HCT116 (cell line): ENCODE measurements at regions not wholly inside any gene's neighbourhood (a gene's known extent, or its start where the extent isn't known, plus 50 kb on each side); places are given as distances from the start of the nearest gene placed in this dataset.

Source experiments
- ATAC-seq: fragments of 200-7000 bp; cut with Tn5 transposase; 2 replicates; pipeline ENCODE4 v1.9.1; 2020; ENCODE audit warnings: mild to moderate bottlenecking, moderate library complexity
- BruUV-seq: library from RNA; stranded (reverse); fragments of 400-500 nt; replicated peaks from 2 replicates; lab custom pipeline; 2021; lab: Mats Ljungman, UMichigan
- CTCF ChIA-PET: fragments of 300-600 bp; sonication (Branson Sonifier 250); formaldehyde crosslinking; loops from one replicate; lab custom pipeline; 2021; ENCODE audit warnings: antibody characterized with exemption; lab: Charles Lee
- POLR2A ChIA-PET: fragments of 300-600, 350-600 bp; sonication (Branson Sonifier 250); formaldehyde crosslinking; loops from one replicate; lab custom pipeline; 2021; ENCODE audit warnings: antibody characterized with exemption; lab: Charles Lee
- RAD21 ChIA-PET, 2 experiments: fragments of 300-600 bp; sonication (Branson Sonifier 250); formaldehyde crosslinking; loops; one replicate each; lab custom pipeline; 2023; ENCODE audit warnings: low total read pairs in 2 of 2; ENCODE audit not compliant: uncharacterized antibody in 2 of 2, unreplicated experiment in 2 of 2, low non-redundant PET in 1 of 2; lab: Charles Lee
- DNase-seq: peaks from one replicate; pipeline ENCODE4 v3.0.0-alpha.2; 2010; ENCODE audit warnings: low read depth, low spot score
- H2AFZ ChIP-seq: fragments of 200-600 bp; shearing (Covaris generic), sonication (generic); 2 replicates; pipeline ENCODE4 v1.6.1; 2017; ENCODE audit warnings: low read depth, mixed run types, mixed read lengths, antibody characterized with exemption, low read length; ENCODE audit not compliant: poor library complexity, severe bottlenecking
- H3K27ac ChIP-seq: 2 replicates; pipeline ENCODE4 v1.5.1; 2012; ENCODE audit warnings: low read depth, low read length
- H3K27me3 ChIP-seq: fragments of 200-600 bp; sonication (generic); 2 replicates; pipeline ENCODE4 v1.6.1; 2016; ENCODE audit warnings: mixed run types, low read length, mixed read lengths; ENCODE audit not compliant: insufficient read depth
- H3K36me3 ChIP-seq, 2 experiments: fragments of 200-500 bp in 1 of 2; fragments of 200-600 bp in 1 of 2; sonication (Bioruptor generic) in 1 of 2; sonication (generic) in 1 of 2; 2 replicates each; pipeline versions ENCODE4 v1.5.1 to v1.6.1; 2014 to 2016; ENCODE audit warnings: low read length in 2 of 2, inconsistent platforms in 1 of 2, mixed read lengths in 1 of 2, mixed run types in 1 of 2; ENCODE audit not compliant: insufficient read depth in 2 of 2, control insufficient read depth in 1 of 2
- H3K4me1 ChIP-seq, 2 experiments: fragments of 200-600 bp in 1 of 2; sonication (generic) in 1 of 2; 2 replicates each; pipeline versions ENCODE4 v1.5.1 to v1.6.1; 2012 to 2017; ENCODE audit warnings: low read length in 2 of 2, inconsistent platforms in 1 of 2, mild to moderate bottlenecking in 1 of 2, mixed read lengths in 1 of 2, mixed run types in 1 of 2, moderate library complexity in 1 of 2; ENCODE audit not compliant: insufficient read depth in 2 of 2, control insufficient read depth in 1 of 2
- H3K4me2 ChIP-seq: fragments of 200-600 bp; sonication (generic); 2 replicates; pipeline ENCODE4 v1.6.1; 2017; ENCODE audit warnings: mixed run types, low read length, mixed read lengths
- H3K4me3 ChIP-seq, 2 experiments: fragments of 200-600 bp in 1 of 2; sonication (generic) in 1 of 2; replicated peaks in 1 of 2; 2 replicates each; pipeline ENCODE4 v1.5.1; 2011 to 2016; ENCODE audit warnings: low read length in 2 of 2, control low read depth in 1 of 2, low read depth in 1 of 2, mild to moderate bottlenecking in 1 of 2, mixed read lengths in 1 of 2, mixed run types in 1 of 2
- H3K79me2 ChIP-seq: fragments of 200-600 bp; sonication (generic); 2 replicates; pipeline ENCODE4 v1.6.1; 2017; ENCODE audit warnings: mild to moderate bottlenecking, mixed run types, low read length, moderate library complexity, mixed read lengths; ENCODE audit not compliant: insufficient read depth
- H3K9ac ChIP-seq: fragments of 200-600 bp; sonication (generic); 2 replicates; pipeline ENCODE4 v1.6.1; 2016; ENCODE audit warnings: low read length, mixed read lengths
- H3K9me2 ChIP-seq: fragments of 200-600 bp; sonication (generic), shearing (Covaris generic); 2 replicates; pipeline ENCODE4 v1.6.1; 2017; ENCODE audit warnings: mixed run types, mild to moderate bottlenecking, moderate library complexity; ENCODE audit not compliant: insufficient read depth
- H3K9me3 ChIP-seq, 2 experiments: fragments of 200-500 bp in 1 of 2; fragments of 200-600 bp in 1 of 2; sonication (Bioruptor generic) in 1 of 2; sonication (generic) in 1 of 2; 2 replicates each; pipeline ENCODE4 v1.6.1; 2014 to 2017; ENCODE audit warnings: low read length in 2 of 2, mixed read lengths in 2 of 2, inconsistent platforms in 1 of 2, low read depth in 1 of 2, mild to moderate bottlenecking in 1 of 2, mixed run types in 1 of 2, moderate library complexity in 1 of 2; ENCODE audit not compliant: control insufficient read depth in 1 of 2, insufficient read depth in 1 of 2
- H4K20me1 ChIP-seq: fragments of 200-600 bp; sonication (generic), shearing (Covaris generic); 2 replicates; pipeline ENCODE4 v1.6.1; 2017; ENCODE audit warnings: mixed run types, mild to moderate bottlenecking, moderate library complexity; ENCODE audit not compliant: insufficient read depth
- CEBPB ChIP-seq: IDR thresholded peaks from 2 replicates; pipeline ENCODE4 v1.6.1; 2012; ENCODE audit warnings: low read depth
- EGR1 ChIP-seq: IDR thresholded peaks from 2 replicates; pipeline ENCODE4 v1.6.1; 2012; ENCODE audit warnings: low read depth
- ELF1 ChIP-seq: IDR thresholded peaks from 2 replicates; pipeline ENCODE4 v1.6.1; 2012; ENCODE audit warnings: low read depth, borderline replicate concordance
- EZH2phosphoT487 ChIP-seq: fragments of 200-600 bp; IDR thresholded peaks from 2 replicates; pipeline ENCODE4 v1.6.1; 2018; ENCODE audit warnings: antibody characterized with exemption, borderline replicate concordance
- FOSL1 ChIP-seq: IDR thresholded peaks from 2 replicates; pipeline ENCODE4 v1.6.1; 2012; ENCODE audit warnings: low read depth
- JUND ChIP-seq: IDR thresholded peaks from 2 replicates; pipeline ENCODE4 v1.6.1; 2012
- POLR2A ChIP-seq: IDR thresholded peaks from 2 replicates; pipeline ENCODE4 v1.7.0; 2011; ENCODE audit warnings: borderline replicate concordance; ENCODE audit not compliant: insufficient read depth, insufficient read length; ENCODE audit errors: extremely low read depth
- POLR2AphosphoS5 ChIP-seq: IDR thresholded peaks from 2 replicates; pipeline ENCODE4 v1.6.1; 2011; ENCODE audit warnings: mild to moderate bottlenecking, low read depth, low read length, moderate library complexity
- RAD21 ChIP-seq: IDR thresholded peaks from 2 replicates; pipeline ENCODE4 v1.6.1; 2012; ENCODE audit warnings: low read depth, mild to moderate bottlenecking
- SIN3A ChIP-seq: IDR thresholded peaks from 2 replicates; pipeline ENCODE4 v1.6.1; 2012; ENCODE audit warnings: low read depth
- SP1 ChIP-seq: IDR thresholded peaks from 2 replicates; pipeline ENCODE4 v1.6.1; 2012; ENCODE audit warnings: low read depth
- SRF ChIP-seq: IDR thresholded peaks from 2 replicates; pipeline ENCODE4 v1.6.1; 2012; ENCODE audit warnings: low read depth
- TCF7L2 ChIP-seq: IDR thresholded peaks from 2 replicates; pipeline ENCODE4 v1.7.0; 2011; ENCODE audit warnings: borderline replicate concordance, inconsistent platforms; ENCODE audit not compliant: insufficient read depth, insufficient read length; ENCODE audit errors: extremely low read depth
- YY1 ChIP-seq: IDR thresholded peaks from 2 replicates; pipeline ENCODE4 v1.6.1; 2011; ENCODE audit warnings: low read length, low read depth, moderate library complexity, mild to moderate bottlenecking; ENCODE audit not compliant: insufficient replicate concordance; ENCODE audit errors: extremely low read depth
- intact Hi-C: fragments of 100-400 bp; cut with micrococcal nuclease; formaldehyde crosslinking; loops from 2 replicates; pipeline ENCODE4 v1.10.0; 2022
- TF ChIP-seq, protein P1 (sequence below), 3 experiments: fragments of 200-600 bp in 1 of 3; sonication (generic) in 1 of 3; IDR thresholded peaks in 2 of 3; conservative IDR thresholded peaks in 1 of 3; 2 replicates each; pipeline ENCODE4 v1.5.1; 2012 to 2017; ENCODE audit warnings: low read depth in 2 of 3, low read length in 2 of 3, antibody characterized with exemption in 1 of 3, borderline replicate concordance in 1 of 3, control low read depth in 1 of 3, mild to moderate bottlenecking in 1 of 3, mixed read lengths in 1 of 3, mixed run types in 1 of 3, moderate library complexity in 1 of 3; ENCODE audit not compliant: insufficient read depth in 1 of 3
- TF ChIP-seq, protein P2 (sequence below): IDR thresholded peaks from 2 replicates; pipeline ENCODE4 v1.6.1; 2012
- TF ChIP-seq, protein P3 (sequence below): IDR thresholded peaks from 2 replicates; pipeline ENCODE4 v1.6.1; 2012; ENCODE audit warnings: low read depth
- TF ChIP-seq, protein P4 (sequence below): IDR thresholded peaks from 2 replicates; pipeline ENCODE4 v1.6.1; 2012
- TF ChIP-seq, protein P5 (sequence below): IDR thresholded peaks from 2 replicates; pipeline ENCODE4 v1.6.1; 2011; ENCODE audit warnings: mild to moderate bottlenecking, low read length, moderate library complexity; ENCODE audit not compliant: insufficient replicate concordance; ENCODE audit errors: extremely low read depth

DNA sequence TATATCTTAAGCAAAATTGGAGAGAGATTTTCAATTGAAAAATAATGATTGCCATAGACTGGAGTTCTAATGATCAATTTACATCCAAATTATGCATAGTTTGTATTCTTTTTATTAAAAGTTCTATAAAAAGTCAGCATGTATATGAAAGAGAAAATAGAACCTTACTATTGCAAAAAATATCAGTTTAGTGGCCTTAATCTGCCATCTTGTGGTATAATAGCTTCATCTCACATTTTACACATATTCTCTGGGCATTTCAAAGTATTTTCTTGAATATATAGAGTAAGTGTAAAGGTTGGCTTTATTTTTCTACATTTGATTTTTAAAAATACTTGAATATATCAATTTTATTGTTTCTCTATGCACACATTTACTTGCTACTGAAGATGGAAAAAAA lies 1858.6 kb upstream of the CDH9 start:
- no peak overlapping the region for H3K4me2 ChIP-seq
- TF ChIP-seq, protein P1, sequence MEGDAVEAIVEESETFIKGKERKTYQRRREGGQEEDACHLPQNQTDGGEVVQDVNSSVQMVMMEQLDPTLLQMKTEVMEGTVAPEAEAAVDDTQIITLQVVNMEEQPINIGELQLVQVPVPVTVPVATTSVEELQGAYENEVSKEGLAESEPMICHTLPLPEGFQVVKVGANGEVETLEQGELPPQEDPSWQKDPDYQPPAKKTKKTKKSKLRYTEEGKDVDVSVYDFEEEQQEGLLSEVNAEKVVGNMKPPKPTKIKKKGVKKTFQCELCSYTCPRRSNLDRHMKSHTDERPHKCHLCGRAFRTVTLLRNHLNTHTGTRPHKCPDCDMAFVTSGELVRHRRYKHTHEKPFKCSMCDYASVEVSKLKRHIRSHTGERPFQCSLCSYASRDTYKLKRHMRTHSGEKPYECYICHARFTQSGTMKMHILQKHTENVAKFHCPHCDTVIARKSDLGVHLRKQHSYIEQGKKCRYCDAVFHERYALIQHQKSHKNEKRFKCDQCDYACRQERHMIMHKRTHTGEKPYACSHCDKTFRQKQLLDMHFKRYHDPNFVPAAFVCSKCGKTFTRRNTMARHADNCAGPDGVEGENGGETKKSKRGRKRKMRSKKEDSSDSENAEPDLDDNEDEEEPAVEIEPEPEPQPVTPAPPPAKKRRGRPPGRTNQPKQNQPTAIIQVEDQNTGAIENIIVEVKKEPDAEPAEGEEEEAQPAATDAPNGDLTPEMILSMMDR (IDR thresholded peaks at IDR 0.05 in 2 of 3, conservative IDR thresholded peaks at IDR 0.05 in 1 of 3; ENCODE audit: borderline replicate concordance in 1 of 3, insufficient read depth in 1 of 3, low read depth in 2 of 3, low read length in 2 of 3), result no peak
- TF ChIP-seq, protein P2, sequence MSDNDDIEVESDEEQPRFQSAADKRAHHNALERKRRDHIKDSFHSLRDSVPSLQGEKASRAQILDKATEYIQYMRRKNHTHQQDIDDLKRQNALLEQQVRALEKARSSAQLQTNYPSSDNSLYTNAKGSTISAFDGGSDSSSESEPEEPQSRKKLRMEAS, result no peak
- no peak for TF ChIP-seq POLR2AphosphoS5
- TF ChIP-seq, protein P3, sequence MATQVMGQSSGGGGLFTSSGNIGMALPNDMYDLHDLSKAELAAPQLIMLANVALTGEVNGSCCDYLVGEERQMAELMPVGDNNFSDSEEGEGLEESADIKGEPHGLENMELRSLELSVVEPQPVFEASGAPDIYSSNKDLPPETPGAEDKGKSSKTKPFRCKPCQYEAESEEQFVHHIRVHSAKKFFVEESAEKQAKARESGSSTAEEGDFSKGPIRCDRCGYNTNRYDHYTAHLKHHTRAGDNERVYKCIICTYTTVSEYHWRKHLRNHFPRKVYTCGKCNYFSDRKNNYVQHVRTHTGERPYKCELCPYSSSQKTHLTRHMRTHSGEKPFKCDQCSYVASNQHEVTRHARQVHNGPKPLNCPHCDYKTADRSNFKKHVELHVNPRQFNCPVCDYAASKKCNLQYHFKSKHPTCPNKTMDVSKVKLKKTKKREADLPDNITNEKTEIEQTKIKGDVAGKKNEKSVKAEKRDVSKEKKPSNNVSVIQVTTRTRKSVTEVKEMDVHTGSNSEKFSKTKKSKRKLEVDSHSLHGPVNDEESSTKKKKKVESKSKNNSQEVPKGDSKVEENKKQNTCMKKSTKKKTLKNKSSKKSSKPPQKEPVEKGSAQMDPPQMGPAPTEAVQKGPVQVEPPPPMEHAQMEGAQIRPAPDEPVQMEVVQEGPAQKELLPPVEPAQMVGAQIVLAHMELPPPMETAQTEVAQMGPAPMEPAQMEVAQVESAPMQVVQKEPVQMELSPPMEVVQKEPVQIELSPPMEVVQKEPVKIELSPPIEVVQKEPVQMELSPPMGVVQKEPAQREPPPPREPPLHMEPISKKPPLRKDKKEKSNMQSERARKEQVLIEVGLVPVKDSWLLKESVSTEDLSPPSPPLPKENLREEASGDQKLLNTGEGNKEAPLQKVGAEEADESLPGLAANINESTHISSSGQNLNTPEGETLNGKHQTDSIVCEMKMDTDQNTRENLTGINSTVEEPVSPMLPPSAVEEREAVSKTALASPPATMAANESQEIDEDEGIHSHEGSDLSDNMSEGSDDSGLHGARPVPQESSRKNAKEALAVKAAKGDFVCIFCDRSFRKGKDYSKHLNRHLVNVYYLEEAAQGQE, result no peak
- TF ChIP-seq POLR2A, result no peak
- no peak for TF ChIP-seq CEBPB
- no peak for TF ChIP-seq SP1
- TF ChIP-seq, protein P4, sequence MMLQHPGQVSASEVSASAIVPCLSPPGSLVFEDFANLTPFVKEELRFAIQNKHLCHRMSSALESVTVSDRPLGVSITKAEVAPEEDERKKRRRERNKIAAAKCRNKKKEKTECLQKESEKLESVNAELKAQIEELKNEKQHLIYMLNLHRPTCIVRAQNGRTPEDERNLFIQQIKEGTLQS, result no peak
- no peak for TF ChIP-seq ELF1
- no peak for TF ChIP-seq EZH2phosphoT487
- TF ChIP-seq EGR1, result no peak
- TF ChIP-seq SRF, result no peak
- no peak for TF ChIP-seq TCF7L2
- no peak for TF ChIP-seq YY1
- no peak for TF ChIP-seq FOSL1
- no peak for TF ChIP-seq SIN3A
- TF ChIP-seq RAD21, result no peak
- TF ChIP-seq, protein P5, sequence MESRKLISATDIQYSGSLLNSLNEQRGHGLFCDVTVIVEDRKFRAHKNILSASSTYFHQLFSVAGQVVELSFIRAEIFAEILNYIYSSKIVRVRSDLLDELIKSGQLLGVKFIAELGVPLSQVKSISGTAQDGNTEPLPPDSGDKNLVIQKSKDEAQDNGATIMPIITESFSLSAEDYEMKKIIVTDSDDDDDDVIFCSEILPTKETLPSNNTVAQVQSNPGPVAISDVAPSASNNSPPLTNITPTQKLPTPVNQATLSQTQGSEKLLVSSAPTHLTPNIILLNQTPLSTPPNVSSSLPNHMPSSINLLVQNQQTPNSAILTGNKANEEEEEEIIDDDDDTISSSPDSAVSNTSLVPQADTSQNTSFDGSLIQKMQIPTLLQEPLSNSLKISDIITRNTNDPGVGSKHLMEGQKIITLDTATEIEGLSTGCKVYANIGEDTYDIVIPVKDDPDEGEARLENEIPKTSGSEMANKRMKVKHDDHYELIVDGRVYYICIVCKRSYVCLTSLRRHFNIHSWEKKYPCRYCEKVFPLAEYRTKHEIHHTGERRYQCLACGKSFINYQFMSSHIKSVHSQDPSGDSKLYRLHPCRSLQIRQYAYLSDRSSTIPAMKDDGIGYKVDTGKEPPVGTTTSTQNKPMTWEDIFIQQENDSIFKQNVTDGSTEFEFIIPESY, result no peak
- no peak for TF ChIP-seq JUND
- POLR2A ChIA-PET, result no interaction called here
- CTCF ChIA-PET, result no interaction called here
- no peaks in the 10 kb centered on the region for H3K36me3 ChIP-seq
- no peaks in the 10 kb centered on the region for H4K20me1 ChIP-seq
- H2AFZ ChIP-seq, result no peak overlapping the region
- no peak overlapping the region for H3K9ac ChIP-seq
- RAD21 ChIA-PET, result no interaction called here
- no peaks in the 10 kb centered on the region for H3K27me3 ChIP-seq
- H3K27ac ChIP-seq, result no peak overlapping the region
- peaks cover 4% of the 10 kb centered on the region in 2 experiments; a peak in 2 of 4 replicates for H3K9me3 ChIP-seq
- intact Hi-C loops, result no loop called here
- no peak overlapping the region for H3K4me3 ChIP-seq
- H3K4me1 ChIP-seq, result no peaks in the 10 kb centered on the region
- no peaks in the 10 kb centered on the region for H3K79me2 ChIP-seq
- DNase-seq (no peak), ATAC-seq (no peak)
- no TSS peak for BruUV-seq
- no peaks in the 10 kb centered on the region for H3K9me2 ChIP-seq
